ENCODE measurements at regions not wholly inside any gene's neighbourhood (a gene's known extent, or its start where the extent isn't known, plus 50 kb on each side); places are given as distances from the start of the nearest gene placed in this dataset.
"Not testable (repeated sequence)": the region's sequence is repeated elsewhere in the genome, so short reads cannot be mapped to it uniquely, and the experiment has no call there.

GRCh38 chrX:121570072-121570841 is 522.8 kb downstream of the GLUD2 start:
- no peaks in the 10 kb centered on the region for H3K4me1 ChIP-seq (ENCODE audit: control insufficient read depth, extremely low read depth, insufficient read depth, low read length)
- FAIRE-seq (no peak), DNase-seq (ENCODE audit: low read depth, low spot score) (no peak)
- TF ChIP-seq, protein P1, sequence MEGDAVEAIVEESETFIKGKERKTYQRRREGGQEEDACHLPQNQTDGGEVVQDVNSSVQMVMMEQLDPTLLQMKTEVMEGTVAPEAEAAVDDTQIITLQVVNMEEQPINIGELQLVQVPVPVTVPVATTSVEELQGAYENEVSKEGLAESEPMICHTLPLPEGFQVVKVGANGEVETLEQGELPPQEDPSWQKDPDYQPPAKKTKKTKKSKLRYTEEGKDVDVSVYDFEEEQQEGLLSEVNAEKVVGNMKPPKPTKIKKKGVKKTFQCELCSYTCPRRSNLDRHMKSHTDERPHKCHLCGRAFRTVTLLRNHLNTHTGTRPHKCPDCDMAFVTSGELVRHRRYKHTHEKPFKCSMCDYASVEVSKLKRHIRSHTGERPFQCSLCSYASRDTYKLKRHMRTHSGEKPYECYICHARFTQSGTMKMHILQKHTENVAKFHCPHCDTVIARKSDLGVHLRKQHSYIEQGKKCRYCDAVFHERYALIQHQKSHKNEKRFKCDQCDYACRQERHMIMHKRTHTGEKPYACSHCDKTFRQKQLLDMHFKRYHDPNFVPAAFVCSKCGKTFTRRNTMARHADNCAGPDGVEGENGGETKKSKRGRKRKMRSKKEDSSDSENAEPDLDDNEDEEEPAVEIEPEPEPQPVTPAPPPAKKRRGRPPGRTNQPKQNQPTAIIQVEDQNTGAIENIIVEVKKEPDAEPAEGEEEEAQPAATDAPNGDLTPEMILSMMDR (optimal IDR thresholded peaks at IDR 0.05 in 1 of 3, IDR thresholded peaks at IDR 0.05 in 1 of 3, conservative IDR thresholded peaks at IDR 0.05 in 1 of 3; ENCODE audit: extremely low read depth in 1 of 3, insufficient read depth in 2 of 3, low read length in 3 of 3): no peak
- TF ChIP-seq EZH2 (IDR thresholded peaks at IDR 0.05; ENCODE audit: low read length): no peak
- no peak overlapping the region for H3K4me3 ChIP-seq (ENCODE audit: control insufficient read depth in 2 of 3, extremely low read depth in 1 of 3, insufficient read depth in 2 of 3, low read depth in 1 of 3, low read length in 3 of 3)
- H3K79me2 ChIP-seq (ENCODE audit: control insufficient read depth, insufficient read depth, low read length): no peaks in the 10 kb centered on the region
- no peaks in the 10 kb centered on the region for H3K9me3 ChIP-seq (ENCODE audit: control insufficient read depth, low read depth, low read length)
- H2AFZ ChIP-seq (ENCODE audit: control insufficient read depth, low read length): no peak overlapping the region
- no peak overlapping the region for H3K27ac ChIP-seq (ENCODE audit: control insufficient read depth, insufficient read depth, low read length)
- H4K20me1 ChIP-seq (ENCODE audit: control insufficient read depth, extremely low read depth, insufficient read depth, low read length): no peaks in the 10 kb centered on the region
- H3K36me3 ChIP-seq (ENCODE audit: control insufficient read depth in 2 of 2, extremely low read depth in 1 of 2, insufficient read depth in 2 of 2, low read length in 2 of 2): no peaks in the 10 kb centered on the region
- H3K9me1 ChIP-seq (ENCODE audit: control insufficient read depth, extremely low read depth, insufficient read depth, low read length): no peaks in the 10 kb centered on the region
- H3K4me2 ChIP-seq (ENCODE audit: control insufficient read depth, extremely low read depth, insufficient read depth, low read depth, low read length): no peak overlapping the region
- no peaks in the 10 kb centered on the region for H3K27me3 ChIP-seq (ENCODE audit: control insufficient read depth, extremely low read depth, insufficient read depth, low read length)
- no peak overlapping the region for H3K9ac ChIP-seq (ENCODE audit: control insufficient read depth, extremely low read depth, insufficient read depth, low read length)
- dilution Hi-C loops (cut with MboI; ENCODE audit: extremely low pct_ligation_motif_present, low sequenced_read_pairs): no loop called here

DNA sequence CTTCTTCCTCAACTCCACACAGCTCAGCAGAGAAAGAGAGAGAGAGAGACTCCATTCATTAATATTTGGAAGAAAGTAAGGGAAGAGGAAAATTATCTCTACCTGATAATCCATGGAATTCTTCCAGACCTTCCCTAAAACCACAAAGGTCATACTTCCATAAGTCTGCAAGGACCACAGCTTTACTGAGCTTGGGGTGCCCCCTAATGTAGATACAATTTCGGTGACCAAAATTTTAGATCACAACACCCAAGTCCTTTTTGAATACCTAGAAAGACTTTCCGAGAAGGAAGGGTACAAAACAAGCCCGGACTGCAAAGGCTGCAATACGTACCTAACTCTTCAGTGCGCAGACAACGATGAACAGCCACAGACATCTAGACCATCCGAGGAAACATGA is 523.9 kb downstream of the GLUD2 start:
- H3K4me3 ChIP-seq (ENCODE audit: control insufficient read depth in 2 of 3, extremely low read depth in 1 of 3, insufficient read depth in 2 of 3, low read depth in 1 of 3, low read length in 3 of 3): no peak overlapping the region
- H3K9me3 ChIP-seq (ENCODE audit: control insufficient read depth, low read depth, low read length): no peaks in the 10 kb centered on the region
- H3K79me2 ChIP-seq (ENCODE audit: control insufficient read depth, insufficient read depth, low read length): no peaks in the 10 kb centered on the region
- FAIRE-seq (no peak), DNase-seq (ENCODE audit: low read depth, low spot score) (no peak)
- H3K9me1 ChIP-seq (ENCODE audit: control insufficient read depth, extremely low read depth, insufficient read depth, low read length): no peaks in the 10 kb centered on the region
- H3K36me3 ChIP-seq (ENCODE audit: control insufficient read depth in 2 of 2, extremely low read depth in 1 of 2, insufficient read depth in 2 of 2, low read length in 2 of 2): no peaks in the 10 kb centered on the region
- H3K4me2 ChIP-seq (ENCODE audit: control insufficient read depth, extremely low read depth, insufficient read depth, low read depth, low read length): no peak overlapping the region
- dilution Hi-C loops (cut with MboI; ENCODE audit: extremely low pct_ligation_motif_present, low sequenced_read_pairs): no loop called here
- no peak overlapping the region for H3K27ac ChIP-seq (ENCODE audit: control insufficient read depth, insufficient read depth, low read length)
- no peak overlapping the region for H2AFZ ChIP-seq (ENCODE audit: control insufficient read depth, low read length)
- H4K20me1 ChIP-seq (ENCODE audit: control insufficient read depth, extremely low read depth, insufficient read depth, low read length): no peaks in the 10 kb centered on the region
- no peaks in the 10 kb centered on the region for H3K4me1 ChIP-seq (ENCODE audit: control insufficient read depth, extremely low read depth, insufficient read depth, low read length)
- no peak overlapping the region for H3K9ac ChIP-seq (ENCODE audit: control insufficient read depth, extremely low read depth, insufficient read depth, low read length)
- TF ChIP-seq, protein P1 (optimal IDR thresholded peaks at IDR 0.05 in 1 of 3, IDR thresholded peaks at IDR 0.05 in 1 of 3, conservative IDR thresholded peaks at IDR 0.05 in 1 of 3; ENCODE audit: extremely low read depth in 1 of 3, insufficient read depth in 2 of 3, low read length in 3 of 3): no peak
- no peak for TF ChIP-seq EZH2 (IDR thresholded peaks at IDR 0.05; ENCODE audit: low read length)
- H3K27me3 ChIP-seq (ENCODE audit: control insufficient read depth, extremely low read depth, insufficient read depth, low read length): no peaks in the 10 kb centered on the region

DNA sequence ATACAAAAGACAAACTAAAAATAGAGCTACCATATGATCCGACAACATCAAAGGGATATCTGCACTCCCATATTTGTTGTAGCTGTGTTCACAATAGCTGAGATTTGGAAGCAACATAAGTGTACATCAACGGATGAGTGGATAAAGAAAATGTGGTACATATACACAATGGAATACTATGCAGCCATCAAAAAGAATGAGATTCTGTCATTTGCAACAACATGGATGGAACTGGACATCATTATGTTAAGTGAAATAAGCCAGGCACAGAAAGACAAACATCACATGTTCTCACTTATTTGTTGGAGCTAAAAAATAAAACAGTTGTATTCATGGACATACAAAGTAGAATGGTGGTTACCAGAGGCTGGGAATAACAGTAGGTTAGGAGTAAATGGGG is 527.0 kb downstream of the GLUD2 start:
- H3K27ac ChIP-seq (ENCODE audit: control insufficient read depth, insufficient read depth, low read length); H3K79me2 ChIP-seq (ENCODE audit: control insufficient read depth, insufficient read depth, low read length); FAIRE-seq; H3K4me3 ChIP-seq (ENCODE audit: control insufficient read depth in 2 of 3, extremely low read depth in 1 of 3, insufficient read depth in 2 of 3, low read depth in 1 of 3, low read length in 3 of 3); H3K4me1 ChIP-seq (ENCODE audit: control insufficient read depth, extremely low read depth, insufficient read depth, low read length); H3K9ac ChIP-seq (ENCODE audit: control insufficient read depth, extremely low read depth, insufficient read depth, low read length); H4K20me1 ChIP-seq (ENCODE audit: control insufficient read depth, extremely low read depth, insufficient read depth, low read length); dilution Hi-C loops (cut with MboI; ENCODE audit: extremely low pct_ligation_motif_present, low sequenced_read_pairs); H3K36me3 ChIP-seq (ENCODE audit: control insufficient read depth in 2 of 2, extremely low read depth in 1 of 2, insufficient read depth in 2 of 2, low read length in 2 of 2); H3K27me3 ChIP-seq (ENCODE audit: control insufficient read depth, extremely low read depth, insufficient read depth, low read length); H3K9me1 ChIP-seq (ENCODE audit: control insufficient read depth, extremely low read depth, insufficient read depth, low read length); H2AFZ ChIP-seq (ENCODE audit: control insufficient read depth, low read length); H3K9me3 ChIP-seq (ENCODE audit: control insufficient read depth, low read depth, low read length); DNase-seq (ENCODE audit: low read depth, low spot score); H3K4me2 ChIP-seq (ENCODE audit: control insufficient read depth, extremely low read depth, insufficient read depth, low read depth, low read length): not testable (repeated sequence)

Data from keratinocyte (primary cell).